Stimulated activated naive B cell treated with anti-CD40 and anti-IgM and Interleukin-4, amounts not matched to agents 10 μg/mL and 1 μg/mL and 100 μg/mL, for 72 hours (primary cell): ENCODE measurements at regions not wholly inside any gene's neighbourhood (a gene's known extent, or its start where the extent isn't known, plus 50 kb on each side); places are given as distances from the start of the nearest gene placed in this dataset.
"Not testable (repeated sequence)": the region's sequence is repeated elsewhere in the genome, so short reads cannot be mapped to it uniquely, and the experiment has no call there.

Experiments
- ATAC-seq, 2 donors: fragments of 150-1000 bp; cut with Tn5 transposase; replicated peaks; 2 replicates each; pipeline ENCODE4 v1.10.0; 2021; ENCODE audit warnings: moderate library complexity in 1 of 2
- DNase-seq: peaks from one replicate; pipeline ENCODE4 v3.0.0; 2021
- H3K27ac Mint-ChIP-seq: one replicate; pipeline ENCODE4 v1.8.0; 2022; ENCODE audit warnings: mild to moderate bottlenecking, mixed read lengths
- H3K27me3 Mint-ChIP-seq, 2 donors: one replicate each; pipeline ENCODE4 v1.8.0; 2022; ENCODE audit warnings: mixed read lengths in 2 of 2
- H3K36me3 Mint-ChIP-seq, 2 donors: one replicate each; pipeline ENCODE4 v1.8.0; 2022; ENCODE audit warnings: mixed read lengths in 2 of 2, mild to moderate bottlenecking in 1 of 2
- H3K4me1 Mint-ChIP-seq, 2 donors: one replicate each; pipeline ENCODE4 v1.8.0; 2022; ENCODE audit warnings: mixed read lengths in 2 of 2, mild to moderate bottlenecking in 1 of 2
- H3K4me3 Mint-ChIP-seq, 2 donors: one replicate each; pipeline ENCODE4 v1.8.0; 2022; ENCODE audit warnings: mild to moderate bottlenecking in 2 of 2, mixed read lengths in 2 of 2, moderate library complexity in 1 of 2
- H3K9me3 Mint-ChIP-seq, 2 donors: one replicate each; pipeline ENCODE4 v1.8.0; 2022; ENCODE audit warnings: mixed read lengths in 2 of 2, mild to moderate bottlenecking in 1 of 2

DNA sequence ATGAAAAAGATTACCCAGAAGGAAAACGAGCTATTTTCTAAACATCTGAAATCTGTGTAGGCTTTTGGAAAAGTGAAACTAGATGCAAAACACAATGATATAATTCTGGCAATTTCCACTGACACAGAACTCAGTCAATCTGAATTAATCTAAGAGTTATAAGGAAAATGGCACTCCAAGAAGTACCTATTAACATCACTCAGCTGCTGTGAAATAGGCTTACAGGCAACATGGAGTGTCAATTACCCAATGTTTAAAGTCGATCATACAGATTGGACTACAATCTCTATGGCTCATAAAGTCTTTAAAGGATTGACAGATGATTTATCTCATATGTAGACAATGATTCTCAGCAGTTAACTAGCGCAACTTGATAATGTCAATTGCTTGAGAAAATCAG, 120.9 kb downstream of the CCDC74A start:
- H3K4me3 Mint-ChIP-seq, H3K4me1 Mint-ChIP-seq, H3K27ac Mint-ChIP-seq, H3K36me3 Mint-ChIP-seq, ATAC-seq, DNase-seq, H3K9me3 Mint-ChIP-seq: not testable (repeated sequence)
- peaks cover 29 to 38% of the 10 kb centered on the region in 2 donors for H3K27me3 Mint-ChIP-seq

DNA sequence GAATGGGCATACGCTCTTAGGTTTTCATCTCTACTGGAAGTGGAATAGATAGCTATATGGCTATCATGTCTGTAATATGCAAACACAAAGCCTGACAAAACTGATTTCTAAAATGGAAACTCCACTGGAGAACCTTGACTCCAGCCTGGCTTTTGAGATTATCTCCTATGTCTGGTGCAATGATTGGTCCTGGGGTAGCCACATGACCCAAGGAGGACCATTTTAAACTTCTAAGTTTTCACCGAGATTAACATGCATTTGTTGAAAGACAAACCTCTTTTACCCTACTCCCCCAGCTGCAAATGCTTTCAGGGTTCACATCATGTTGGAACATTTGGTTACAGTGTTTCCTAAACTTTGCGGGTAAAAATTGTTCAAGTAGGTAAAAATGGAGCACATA, 124.6 kb downstream of the CCDC74A start:
- not testable (repeated sequence) for DNase-seq, H3K9me3 Mint-ChIP-seq, ATAC-seq, H3K4me1 Mint-ChIP-seq, H3K4me3 Mint-ChIP-seq, H3K27ac Mint-ChIP-seq, H3K36me3 Mint-ChIP-seq
- peaks cover 18 to 26% of the 10 kb centered on the region in 2 donors for H3K27me3 Mint-ChIP-seq

DNA sequence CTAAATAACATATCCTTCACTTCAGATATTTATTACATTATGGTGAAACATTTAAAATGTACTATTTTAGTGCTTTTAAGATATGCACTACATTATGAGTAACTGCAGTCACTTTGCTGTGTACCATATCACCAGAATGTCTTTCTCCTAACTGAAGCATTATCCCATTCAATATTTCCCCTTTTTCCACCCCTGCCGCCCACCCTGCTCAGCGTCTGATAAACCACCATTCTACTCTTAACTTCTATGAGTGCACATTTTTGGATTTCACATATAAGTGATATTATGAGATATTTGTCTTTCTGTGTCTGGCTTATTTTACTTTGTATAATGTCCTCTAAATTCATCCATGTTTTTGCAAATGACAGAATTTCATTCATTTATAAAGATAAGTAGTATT, 126.4 kb downstream of the CCDC74A start:
- not testable (repeated sequence) for H3K4me3 Mint-ChIP-seq, DNase-seq, H3K9me3 Mint-ChIP-seq, H3K4me1 Mint-ChIP-seq, ATAC-seq, H3K27ac Mint-ChIP-seq, H3K36me3 Mint-ChIP-seq
- peaks cover 17% of the 10 kb centered on the region in 2 donors for H3K27me3 Mint-ChIP-seq

DNA sequence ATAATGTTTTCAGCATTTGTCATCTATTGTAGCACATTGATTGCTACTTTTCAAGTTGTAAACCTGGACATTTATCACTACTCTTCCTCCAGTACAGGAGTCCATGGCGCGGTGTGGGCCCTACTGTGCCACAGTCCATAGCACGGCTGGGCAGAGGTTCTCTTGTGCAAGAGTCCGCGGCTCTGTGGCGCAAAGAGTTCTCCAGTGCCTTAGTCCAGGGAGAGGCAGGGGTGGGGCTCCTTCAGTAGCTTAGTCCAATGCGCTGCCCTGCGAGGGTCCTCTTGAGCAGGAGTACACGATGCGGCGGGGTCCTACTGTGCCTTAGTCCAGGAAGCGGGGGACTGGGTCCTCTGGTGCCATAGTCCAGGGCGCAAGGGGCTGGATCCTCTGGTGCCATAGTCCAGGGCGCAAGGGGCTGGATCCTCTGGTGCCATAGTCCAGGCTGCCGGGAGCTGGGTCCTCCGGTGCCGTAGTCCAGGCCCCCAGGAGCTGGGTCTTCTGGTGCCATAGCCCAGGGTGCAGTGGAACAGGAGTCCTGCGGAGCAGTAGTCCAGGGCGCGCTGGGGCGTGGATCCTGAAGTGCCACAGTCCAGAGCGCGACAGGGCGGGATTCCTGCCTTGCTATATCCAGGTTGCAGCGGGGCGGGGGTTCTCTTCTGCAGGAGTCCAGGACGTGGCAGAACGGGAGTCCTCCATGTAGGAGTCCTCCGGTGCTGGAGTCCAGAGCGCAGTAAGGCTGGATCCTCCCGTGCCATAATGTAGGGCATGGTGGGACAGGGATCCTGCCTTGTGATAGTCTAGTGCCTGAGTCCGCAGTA, 129.3 kb downstream of the CCDC74A start:
- ATAC-seq (no peak), DNase-seq (no peak)
- Mint-ChIP-seq H3K27me3 (peaks cover 24 to 31% of the 10 kb centered on the region in 2 donors), H3K4me3 (no peak overlapping the region), H3K9me3 (no peaks in the 10 kb centered on the region), H3K4me1 (no peaks in the 10 kb centered on the region), H3K36me3 (no peaks in the 10 kb centered on the region), H3K27ac (no peak overlapping the region)

DNA sequence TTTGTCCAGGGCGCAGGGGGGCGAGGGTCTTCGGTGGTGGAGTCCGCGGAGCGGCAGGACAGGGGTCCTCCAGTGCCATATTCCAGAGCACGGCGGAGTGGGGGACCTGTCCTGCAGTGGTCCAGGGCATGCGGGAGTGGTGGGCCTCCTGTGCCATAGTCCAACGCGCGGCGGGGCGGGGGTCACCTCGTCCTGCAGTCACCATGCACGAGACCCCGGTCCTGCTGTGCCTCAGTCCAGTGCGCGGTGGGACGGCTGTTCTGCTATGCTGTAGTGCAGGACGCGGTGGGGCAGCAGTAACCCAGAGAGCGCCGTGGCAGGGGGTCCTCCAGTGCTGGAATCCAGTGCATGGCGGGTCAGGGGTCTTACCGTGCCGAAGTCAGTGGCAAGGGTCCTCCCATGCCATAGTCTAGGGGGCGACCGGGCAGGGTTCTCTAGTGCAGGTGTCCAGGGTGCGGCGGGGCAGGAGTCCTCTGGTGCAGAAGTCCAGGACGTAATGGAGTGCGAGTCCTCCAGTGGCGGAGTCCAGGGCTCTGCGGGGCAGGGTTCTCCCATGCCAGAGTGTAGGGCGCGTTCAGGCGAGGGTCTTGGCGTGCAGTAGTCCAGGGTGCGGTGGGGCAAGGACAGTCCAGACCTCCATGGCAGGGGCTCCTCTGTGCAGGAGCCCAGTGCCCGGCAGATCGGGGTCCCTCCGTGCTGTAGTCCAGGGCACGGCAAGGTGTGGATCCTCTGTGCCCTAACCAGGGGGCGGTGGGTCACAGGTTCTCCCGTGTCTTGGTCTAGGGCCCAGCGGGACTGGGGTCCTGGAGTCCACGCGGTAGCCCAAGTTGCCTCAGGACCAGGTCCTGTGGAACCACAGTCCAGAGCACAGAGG, 130.4 kb downstream of the CCDC74A start:
- DNase-seq = no peak
- Mint-ChIP-seq H3K27me3 (peaks cover 27 to 35% of the 10 kb centered on the region in 2 donors), H3K9me3 (no peaks in the 10 kb centered on the region), H3K4me1 (no peaks in the 10 kb centered on the region), H3K27ac (no peak overlapping the region), H3K4me3 (no peak overlapping the region), H3K36me3 (no peaks in the 10 kb centered on the region)
- no peak for ATAC-seq

DNA sequence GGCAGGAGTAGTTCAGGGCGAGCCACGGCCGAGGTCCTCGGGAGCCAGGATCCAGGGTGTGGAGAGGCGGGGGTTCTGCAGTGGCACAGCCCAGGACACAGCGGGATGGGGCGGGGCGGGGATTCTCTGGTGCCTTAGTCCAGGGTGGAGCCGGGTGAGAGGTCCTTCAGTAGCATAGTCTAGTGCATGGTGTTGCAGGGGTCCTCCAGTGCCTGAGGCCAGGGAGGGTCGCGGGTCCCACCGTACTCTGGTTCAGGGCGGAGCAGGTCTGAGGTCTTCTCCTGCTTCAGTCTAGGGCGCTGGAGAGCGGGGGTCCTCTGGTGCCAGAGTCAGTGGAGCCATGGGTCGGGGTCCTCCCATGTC, 131.1 kb downstream of the CCDC74A start:
- ATAC-seq = no peak

DNA sequence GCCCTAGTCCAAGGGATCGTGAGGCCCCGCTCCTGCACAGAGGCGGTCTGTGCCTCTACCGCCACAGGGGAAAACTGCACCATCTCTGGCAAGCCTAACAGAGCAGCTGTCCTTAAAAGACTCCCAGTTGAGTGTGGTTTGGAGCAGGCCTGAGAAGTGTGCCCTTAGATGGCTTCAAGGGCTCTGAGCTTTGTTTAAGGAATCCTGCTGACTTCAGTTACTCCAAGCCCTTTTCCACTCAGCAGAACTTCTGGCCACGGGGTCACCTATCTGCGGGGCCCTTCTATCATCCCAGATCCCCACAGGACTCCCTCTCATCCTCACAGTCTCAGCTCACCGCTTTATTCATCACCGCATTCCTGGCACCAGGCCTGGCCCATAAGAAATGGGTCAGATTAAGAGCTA, 131.5 kb downstream of the CCDC74A start:
- Mint-ChIP-seq H3K27me3 (peaks cover 27 to 39% of the 10 kb centered on the region in 2 donors), H3K27ac (no peak overlapping the region), H3K9me3 (no peaks in the 10 kb centered on the region), H3K4me3 (no peak overlapping the region), H3K4me1 (no peaks in the 10 kb centered on the region), H3K36me3 (no peaks in the 10 kb centered on the region)
- no peak for DNase-seq
- no peak for ATAC-seq

More for the DNA sequence above, 131.1 kb downstream of the CCDC74A start:
- Mint-ChIP-seq H3K27ac (no peak overlapping the region), H3K4me3 (no peak overlapping the region), H3K36me3 (no peaks in the 10 kb centered on the region), H3K27me3 (peaks cover 27 to 35% of the 10 kb centered on the region in 2 donors), H3K4me1 (no peaks in the 10 kb centered on the region), H3K9me3 (no peaks in the 10 kb centered on the region)
- no peak for DNase-seq

DNA sequence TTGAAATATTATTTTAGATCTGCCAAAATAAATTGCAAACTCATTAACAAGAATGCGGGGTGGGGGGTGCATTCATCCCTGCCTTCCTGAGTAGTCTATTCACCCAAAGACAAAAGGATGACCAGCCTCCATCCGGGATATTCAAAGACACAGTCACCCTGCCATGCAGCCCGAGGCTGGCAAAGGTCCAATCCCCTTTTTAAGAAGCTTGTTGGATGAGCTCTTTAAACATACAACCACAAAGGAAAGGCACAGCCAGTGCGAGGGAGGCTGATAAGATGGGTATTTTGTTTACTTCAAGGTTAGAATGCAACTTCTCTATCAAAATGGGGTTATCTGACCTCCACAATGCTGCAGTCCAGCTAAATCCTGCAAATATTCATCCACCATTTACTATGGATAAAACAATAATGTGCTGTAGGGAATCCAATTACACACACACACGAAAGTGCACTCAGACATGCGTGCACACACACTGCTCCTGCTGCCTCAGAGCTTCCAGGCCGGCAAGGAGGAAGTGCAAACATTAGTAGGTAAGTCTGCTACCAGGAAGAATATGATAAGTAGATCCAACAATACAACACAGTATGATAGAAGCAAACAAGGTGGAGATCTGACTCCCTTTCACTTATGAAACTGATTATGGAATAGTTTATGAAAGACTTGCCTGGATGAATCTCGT, 133.6 kb downstream of the CCDC74A start:
- not testable (repeated sequence) for H3K36me3 Mint-ChIP-seq, H3K9me3 Mint-ChIP-seq, H3K4me3 Mint-ChIP-seq, H3K4me1 Mint-ChIP-seq, ATAC-seq, DNase-seq
- Mint-ChIP-seq H3K27ac (peak overlapping the region; percentile 52), H3K27me3 (peaks cover 27 to 42% of the 10 kb centered on the region in 2 donors)

DNA sequence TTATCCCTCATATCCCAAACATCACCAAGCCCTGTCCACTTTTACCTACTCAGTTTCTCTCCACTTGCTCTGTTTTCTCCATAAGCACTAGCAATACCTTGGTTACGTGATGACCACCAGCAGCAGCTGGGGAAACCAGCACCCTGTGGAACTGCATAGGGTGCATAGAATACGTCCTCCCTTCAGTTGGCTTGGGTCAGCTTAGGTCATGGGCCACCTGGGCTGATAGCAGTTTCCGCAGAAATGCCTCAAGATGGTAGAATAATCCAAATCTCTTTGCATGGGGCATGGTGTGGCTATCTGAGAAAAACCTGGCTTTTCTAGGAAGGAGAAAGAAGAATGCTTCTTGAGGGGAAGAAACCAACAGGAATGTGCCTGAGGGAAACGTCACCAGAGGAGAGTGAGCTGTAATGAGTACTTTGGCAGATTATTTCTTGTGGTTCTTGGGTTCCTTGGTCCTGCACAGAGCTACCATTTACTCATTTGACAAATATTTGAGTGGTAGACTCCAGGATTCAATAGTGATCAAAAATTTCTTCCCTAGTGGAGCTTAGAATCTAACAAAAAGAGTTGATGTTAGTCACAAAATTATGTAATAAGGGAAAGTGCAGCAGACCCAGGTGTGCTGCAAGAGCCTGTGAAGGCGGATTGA, 134.3 kb downstream of the CCDC74A start:
- not testable (repeated sequence) for DNase-seq, H3K4me1 Mint-ChIP-seq, H3K27ac Mint-ChIP-seq, H3K4me3 Mint-ChIP-seq, ATAC-seq, H3K9me3 Mint-ChIP-seq, H3K36me3 Mint-ChIP-seq
- peaks cover 24 to 37% of the 10 kb centered on the region in 2 donors for H3K27me3 Mint-ChIP-seq

DNA sequence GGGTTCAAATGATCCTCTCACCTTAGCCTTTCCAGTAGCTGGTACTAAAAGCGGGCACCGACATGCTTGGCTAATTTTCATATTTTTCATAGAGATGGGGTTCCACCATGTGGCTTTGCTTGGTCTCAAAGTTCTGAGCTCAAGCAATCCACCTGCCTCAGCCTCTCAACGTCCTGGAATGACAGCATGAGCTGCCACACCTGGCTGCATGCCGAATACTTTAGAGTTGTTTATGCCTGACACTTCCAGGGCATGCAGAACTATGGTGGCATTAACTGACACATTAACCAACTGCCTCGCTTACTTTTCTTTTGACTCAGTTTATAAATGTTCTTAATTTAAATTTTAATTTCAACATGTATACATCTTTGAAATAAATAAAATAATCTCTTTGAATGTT, 135.8 kb downstream of the CCDC74A start:
- not testable (repeated sequence) for H3K4me3 Mint-ChIP-seq, DNase-seq, H3K9me3 Mint-ChIP-seq, H3K27ac Mint-ChIP-seq, H3K4me1 Mint-ChIP-seq, H3K36me3 Mint-ChIP-seq, ATAC-seq
- H3K27me3 Mint-ChIP-seq = peaks cover 15 to 37% of the 10 kb centered on the region in 2 donors

DNA sequence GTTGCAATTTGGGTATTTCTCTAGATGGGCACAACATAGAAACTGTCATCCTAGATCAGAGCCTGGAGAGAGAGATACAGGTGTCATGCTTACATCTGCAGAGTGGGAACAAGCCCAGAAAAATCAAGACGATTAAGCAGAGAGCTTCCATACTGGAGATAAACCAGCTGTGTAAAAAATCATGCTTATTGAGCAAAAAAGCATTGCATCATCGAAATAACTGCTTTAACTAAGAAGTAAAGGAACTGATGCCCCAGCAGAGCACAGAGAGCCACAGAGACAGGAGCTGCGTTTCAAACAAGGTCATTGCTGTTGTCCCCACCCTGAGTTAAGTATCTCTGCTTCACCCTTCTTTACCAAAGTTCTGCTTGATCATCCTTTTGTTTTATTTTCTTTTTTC, 138.0 kb downstream of the CCDC74A start:
- not testable (repeated sequence) for H3K27ac Mint-ChIP-seq, H3K9me3 Mint-ChIP-seq, DNase-seq, ATAC-seq, H3K36me3 Mint-ChIP-seq, H3K4me3 Mint-ChIP-seq
- H3K4me1 Mint-ChIP-seq = peaks cover 5 to 11% of the 10 kb centered on the region in 2 donors
- peaks cover 20 to 36% of the 10 kb centered on the region in 2 donors for H3K27me3 Mint-ChIP-seq

DNA sequence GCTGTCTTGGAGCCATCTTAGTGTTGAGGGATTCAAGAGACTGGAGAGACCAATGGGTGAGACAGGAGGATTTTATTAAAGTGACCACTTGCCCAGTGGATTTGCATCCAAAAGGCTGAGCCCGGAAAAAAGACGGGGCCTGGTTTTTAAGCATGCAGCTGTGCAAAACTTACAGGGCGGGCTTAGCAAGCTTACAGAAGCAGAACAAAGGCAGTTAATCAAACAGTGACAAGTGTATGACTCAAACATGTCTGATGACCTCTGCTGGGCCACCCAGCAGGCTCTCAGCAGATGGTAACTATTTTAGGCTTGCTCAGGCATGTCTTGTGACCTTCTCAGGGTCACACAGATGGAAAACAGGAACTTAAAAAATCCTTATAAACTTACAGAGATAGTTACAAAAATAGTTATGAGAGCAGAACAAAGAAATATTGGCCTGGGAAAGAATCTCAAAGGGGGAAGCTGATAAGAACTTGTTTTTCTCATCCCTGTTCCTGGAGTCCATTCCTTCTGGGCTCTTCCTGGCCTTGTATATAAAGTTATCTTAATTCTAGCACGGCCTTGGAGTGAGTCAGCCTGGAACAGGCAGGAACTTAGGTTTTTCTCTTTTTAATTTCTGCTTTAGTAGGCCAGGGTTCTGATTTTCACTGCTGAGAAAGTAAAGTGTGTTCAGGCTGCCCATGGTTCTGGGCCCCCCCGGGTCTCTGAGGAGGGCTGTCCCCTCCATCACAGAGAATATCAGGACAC, 141.3 kb downstream of the CCDC74A start:
- not testable (repeated sequence) for H3K4me3 Mint-ChIP-seq, DNase-seq, H3K36me3 Mint-ChIP-seq, H3K9me3 Mint-ChIP-seq
- Mint-ChIP-seq H3K4me1 (peaks cover 5 to 29% of the 10 kb centered on the region in 2 donors), H3K27ac (peak overlapping the region; percentile 73), H3K27me3 (peaks cover 7 to 26% of the 10 kb centered on the region in 2 donors)
- ATAC-seq = peak; percentile 26 to 38

DNA sequence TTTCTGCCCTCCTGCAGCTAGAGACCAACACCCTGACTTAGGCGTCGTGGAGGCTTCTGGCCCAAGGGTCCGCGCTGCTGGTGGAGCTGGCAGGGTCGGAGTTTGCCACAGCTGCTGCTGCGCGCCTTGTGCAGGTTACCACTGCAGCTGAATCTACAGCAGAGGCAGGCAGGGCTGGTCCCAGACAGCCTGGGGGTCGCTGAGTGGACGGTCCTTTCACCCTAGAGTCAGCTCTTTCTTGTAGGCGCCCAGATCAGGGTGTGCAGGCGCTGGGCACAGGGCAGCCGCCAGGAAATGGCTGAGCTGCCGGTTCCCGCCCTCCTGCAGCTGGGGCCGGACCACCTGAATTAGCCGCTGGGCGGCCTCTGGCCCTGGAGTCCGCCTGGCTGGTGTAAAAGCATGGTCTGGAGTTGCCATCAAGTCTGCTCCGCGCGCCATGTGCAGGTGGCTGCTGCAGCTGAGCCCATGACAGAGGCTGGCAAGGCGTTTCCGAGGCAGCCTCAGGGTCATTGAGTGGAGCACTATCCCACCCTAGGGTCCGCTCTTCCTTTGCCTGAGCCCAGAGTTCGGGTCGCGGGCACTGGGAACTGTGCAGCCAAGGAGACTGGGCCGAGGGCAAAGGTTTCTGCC, 144.3 kb downstream of the CCDC74A start:
- DNase-seq, H3K36me3 Mint-ChIP-seq, H3K27ac Mint-ChIP-seq, ATAC-seq, H3K9me3 Mint-ChIP-seq, H3K4me3 Mint-ChIP-seq: not testable (repeated sequence)
- H3K27me3 Mint-ChIP-seq = peaks cover 20 to 24% of the 10 kb centered on the region in 2 donors
- peaks cover 5 to 34% of the 10 kb centered on the region in 2 donors for H3K4me1 Mint-ChIP-seq
